GM23338 (cell line): ENCODE measurements at regions not wholly inside any gene's neighbourhood (a gene's known extent, or its start where the extent isn't known, plus 50 kb on each side); places are given as distances from the start of the nearest gene placed in this dataset.

Experiments used
- ATAC-seq: fragments of 200-7000 bp; cut with Tn5 transposase; 3 replicates; pipeline ENCODE4 v1.9.1; 2020
- DNase-seq: peaks from one replicate; pipeline ENCODE4 v3.0.0-alpha.2; 2015; ENCODE audit warnings: low spot score
- H2AFZ ChIP-seq: fragments of 200-600 bp; sonication (generic); 2 replicates; pipeline ENCODE4 v1.8.0; 2016; ENCODE audit warnings: antibody characterized with exemption, mild to moderate bottlenecking, moderate library complexity
- H3F3A ChIP-seq: fragments of 200-600 bp; sonication (generic); replicated peaks from 2 replicates; pipeline ENCODE4 v1.8.0; 2017; ENCODE audit warnings: antibody characterized with exemption, mixed run types, low read depth
- H3K27ac ChIP-seq: fragments of 200-600 bp; sonication (generic); 2 replicates; pipeline ENCODE4 v1.6.1; 2016; ENCODE audit warnings: low read depth
- H3K27me3 ChIP-seq: fragments of 200-600 bp; sonication (generic); 2 replicates; pipeline ENCODE4 v1.8.0; 2016; ENCODE audit warnings: mild to moderate bottlenecking, mixed run types, moderate library complexity; ENCODE audit not compliant: insufficient read depth
- H3K36me3 ChIP-seq: fragments of 200-600 bp; sonication (generic); 2 replicates; pipeline ENCODE4 v1.8.0; 2016; ENCODE audit warnings: mild to moderate bottlenecking; ENCODE audit not compliant: insufficient read depth
- H3K4me1 ChIP-seq: fragments of 200-600 bp; sonication (generic); 2 replicates; pipeline ENCODE4 v1.8.0; 2016; ENCODE audit warnings: mild to moderate bottlenecking, moderate library complexity; ENCODE audit not compliant: insufficient read depth
- H3K4me2 ChIP-seq: fragments of 200-600 bp; sonication (generic); 2 replicates; pipeline ENCODE4 v1.7.1; 2017; ENCODE audit warnings: mixed run types
- H3K4me3 ChIP-seq: fragments of 200-600 bp; sonication (generic); 2 replicates; pipeline ENCODE4 v1.6.1; 2016; ENCODE audit warnings: mixed run types
- H3K79me2 ChIP-seq: fragments of 200-600 bp; sonication (generic); replicated peaks from 2 replicates; pipeline ENCODE4 v1.8.0; 2017; ENCODE audit warnings: mild to moderate bottlenecking; ENCODE audit not compliant: insufficient read depth
- H3K9me2 ChIP-seq: fragments of 200-600 bp; sonication (generic); 2 replicates; pipeline ENCODE4 v1.8.0; 2017; ENCODE audit not compliant: insufficient read depth
- H4K20me1 ChIP-seq: fragments of 200-600 bp; sonication (generic); replicated peaks from 2 replicates; pipeline ENCODE4 v1.8.0; 2017; ENCODE audit warnings: mild to moderate bottlenecking; ENCODE audit not compliant: insufficient read depth
- H3K27ac Mint-ChIP-seq: 2 replicates; pipeline ENCODE4 v1.8.0; 2020; ENCODE audit warnings: inconsistent platforms, mild to moderate bottlenecking, moderate library complexity, mixed read lengths
- H3K27me3 Mint-ChIP-seq: 3 replicates; pipeline ENCODE4 v1.8.0; 2022; ENCODE audit warnings: low read depth, mild to moderate bottlenecking, moderate library complexity, mixed read lengths, inconsistent platforms; ENCODE audit not compliant: insufficient read depth, poor library complexity
- H3K36me3 Mint-ChIP-seq: 3 replicates; pipeline ENCODE4 v1.8.0; 2021; ENCODE audit warnings: low read depth, mild to moderate bottlenecking, inconsistent platforms, moderate library complexity, mixed read lengths
- H3K4me1 Mint-ChIP-seq: 3 replicates; pipeline ENCODE4 v1.8.0; 2020; ENCODE audit warnings: mild to moderate bottlenecking, inconsistent platforms, mixed read lengths
- H3K4me3 Mint-ChIP-seq: 3 replicates; pipeline ENCODE4 v1.8.0; 2021; ENCODE audit warnings: moderate library complexity, mild to moderate bottlenecking, inconsistent platforms, mixed read lengths
- H3K9me3 Mint-ChIP-seq: 3 replicates; pipeline ENCODE4 v1.8.0; 2020; ENCODE audit warnings: moderate library complexity, mild to moderate bottlenecking, inconsistent platforms, mixed read lengths
- CREB1 ChIP-seq: fragments of 250-450 bp; sonication (Bioruptor Pico); IDR thresholded peaks from 2 replicates; pipeline ENCODE4 v1.5.0; 2020; ENCODE audit warnings: low read depth, mild to moderate bottlenecking, moderate library complexity
- EZH2 ChIP-seq: fragments of 200-600 bp; sonication (generic); IDR thresholded peaks from one replicate; pipeline ENCODE4 v1.8.0; 2017; ENCODE audit warnings: antibody characterized with exemption, mild to moderate bottlenecking, low read depth; ENCODE audit not compliant: unreplicated experiment
- EZH2phosphoT487 ChIP-seq: fragments of 200-600 bp; sonication (generic); IDR thresholded peaks from one replicate; pipeline ENCODE4 v1.8.1; 2018; ENCODE audit warnings: antibody characterized with exemption; ENCODE audit not compliant: unreplicated experiment
- JUNB ChIP-seq: IDR thresholded peaks from one replicate; pipeline ENCODE4 v1.6.1; 2016; ENCODE audit warnings: antibody characterized with exemption; ENCODE audit not compliant: unreplicated experiment
- NANOG ChIP-seq: IDR thresholded peaks from 2 replicates; pipeline ENCODE4 v1.6.1; 2016; ENCODE audit warnings: antibody characterized with exemption, borderline replicate concordance
- POLR2AphosphoS5 ChIP-seq: IDR thresholded peaks from 2 replicates; pipeline ENCODE4 v1.6.1; 2016; ENCODE audit warnings: antibody characterized with exemption, low read depth
- ZNF114 ChIP-seq: fragments of 250-450 bp; sonication (Bioruptor Pico); IDR thresholded peaks from 2 replicates; pipeline ENCODE4 v1.5.0; 2020; ENCODE audit warnings: mild to moderate bottlenecking, moderate library complexity
- TF ChIP-seq, protein P1 (sequence below): IDR thresholded peaks from 2 replicates; pipeline ENCODE4 v1.6.1; 2016; ENCODE audit warnings: antibody characterized with exemption
- TF ChIP-seq, protein P2 (sequence below): IDR thresholded peaks from one replicate; pipeline ENCODE4 v1.6.1; 2018; ENCODE audit warnings: antibody characterized with exemption; ENCODE audit not compliant: unreplicated experiment

DNA sequence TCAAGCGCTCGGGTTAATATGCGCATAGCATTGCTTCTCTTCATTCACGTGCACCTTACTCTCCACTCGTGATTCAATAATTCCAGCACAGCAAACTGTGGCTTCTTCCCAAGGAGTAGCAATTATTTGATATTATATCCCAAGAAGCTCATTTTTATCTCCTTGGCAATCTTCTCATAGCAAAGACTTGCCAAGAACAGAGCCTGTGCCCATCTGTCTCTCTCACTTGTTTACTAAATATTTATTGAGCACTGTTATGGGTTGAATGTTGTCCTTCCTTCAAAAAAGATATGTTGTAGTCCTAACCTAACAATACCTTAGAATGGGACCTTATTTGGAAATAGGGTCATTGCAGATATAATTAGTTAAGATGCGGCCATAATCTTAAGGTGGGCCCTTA, 233.7 kb downstream of the TFCP2L1 start:
- Histone ChIP-seq H3K27me3 (no peaks in the 10 kb centered on the region), H4K20me1 (no peaks in the 10 kb centered on the region), H3K9me2 (no peaks in the 10 kb centered on the region; the same call in 1 of the 2 replicates), H3K27ac (no peak overlapping the region), H3F3A (no peaks in the 10 kb centered on the region), H3K79me2 (no peaks in the 10 kb centered on the region), H3K4me1 (no peaks in the 10 kb centered on the region), H2AFZ (no peak overlapping the region), H3K4me3 (no peak overlapping the region), H3K36me3 (no peaks in the 10 kb centered on the region), H3K4me2 (no peak overlapping the region)
- TF ChIP-seq JUNB (no peak), NANOG (no peak), CREB1 (CRISPR knock-in tag) (no peak), ZNF114 (CRISPR knock-in tag) (no peak)
- TF ChIP-seq, protein P1, sequence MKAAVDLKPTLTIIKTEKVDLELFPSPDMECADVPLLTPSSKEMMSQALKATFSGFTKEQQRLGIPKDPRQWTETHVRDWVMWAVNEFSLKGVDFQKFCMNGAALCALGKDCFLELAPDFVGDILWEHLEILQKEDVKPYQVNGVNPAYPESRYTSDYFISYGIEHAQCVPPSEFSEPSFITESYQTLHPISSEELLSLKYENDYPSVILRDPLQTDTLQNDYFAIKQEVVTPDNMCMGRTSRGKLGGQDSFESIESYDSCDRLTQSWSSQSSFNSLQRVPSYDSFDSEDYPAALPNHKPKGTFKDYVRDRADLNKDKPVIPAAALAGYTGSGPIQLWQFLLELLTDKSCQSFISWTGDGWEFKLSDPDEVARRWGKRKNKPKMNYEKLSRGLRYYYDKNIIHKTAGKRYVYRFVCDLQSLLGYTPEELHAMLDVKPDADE: no peak
- Mint-ChIP-seq H3K27ac (no peak overlapping the region), H3K4me3 (no peak overlapping the region), H3K36me3 (no peaks in the 10 kb centered on the region; the same call in 2 of the 3 replicates), H3K4me1 (no peaks in the 10 kb centered on the region), H3K9me3 (peaks cover 9% of the 10 kb centered on the region; the same call in 2 of the 3 replicates), H3K27me3 (peaks cover 19% of the 10 kb centered on the region)
- ATAC-seq (no peak), DNase-seq (no peak)

DNA sequence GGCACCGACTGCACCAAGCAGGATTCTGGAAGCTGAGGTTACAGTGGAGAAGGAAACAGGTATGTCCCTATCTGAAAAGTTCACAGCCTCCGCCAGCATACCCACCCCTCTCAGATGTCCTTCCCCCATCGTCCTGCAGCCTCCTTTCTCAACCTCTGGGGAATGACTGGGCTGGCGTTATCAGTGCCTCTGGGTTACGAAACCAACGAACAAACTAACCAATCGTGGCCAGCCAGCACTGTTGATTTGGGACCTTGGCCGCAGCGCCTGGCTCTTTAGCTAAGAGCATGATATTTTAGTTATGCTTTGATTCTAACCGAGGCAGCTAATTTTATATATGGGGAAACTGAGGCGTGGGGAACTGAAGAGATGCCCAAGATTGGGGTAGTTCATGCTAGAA, 233.0 kb downstream of the TFCP2L1 start:
- H3K9me2 ChIP-seq: no peaks in the 10 kb centered on the region; the same call in 1 of the 2 replicates
- H3K4me3 ChIP-seq: no peak overlapping the region
- TF ChIP-seq POLR2AphosphoS5: no peak
- TF ChIP-seq JUNB: no peak
- TF ChIP-seq, protein P2, sequence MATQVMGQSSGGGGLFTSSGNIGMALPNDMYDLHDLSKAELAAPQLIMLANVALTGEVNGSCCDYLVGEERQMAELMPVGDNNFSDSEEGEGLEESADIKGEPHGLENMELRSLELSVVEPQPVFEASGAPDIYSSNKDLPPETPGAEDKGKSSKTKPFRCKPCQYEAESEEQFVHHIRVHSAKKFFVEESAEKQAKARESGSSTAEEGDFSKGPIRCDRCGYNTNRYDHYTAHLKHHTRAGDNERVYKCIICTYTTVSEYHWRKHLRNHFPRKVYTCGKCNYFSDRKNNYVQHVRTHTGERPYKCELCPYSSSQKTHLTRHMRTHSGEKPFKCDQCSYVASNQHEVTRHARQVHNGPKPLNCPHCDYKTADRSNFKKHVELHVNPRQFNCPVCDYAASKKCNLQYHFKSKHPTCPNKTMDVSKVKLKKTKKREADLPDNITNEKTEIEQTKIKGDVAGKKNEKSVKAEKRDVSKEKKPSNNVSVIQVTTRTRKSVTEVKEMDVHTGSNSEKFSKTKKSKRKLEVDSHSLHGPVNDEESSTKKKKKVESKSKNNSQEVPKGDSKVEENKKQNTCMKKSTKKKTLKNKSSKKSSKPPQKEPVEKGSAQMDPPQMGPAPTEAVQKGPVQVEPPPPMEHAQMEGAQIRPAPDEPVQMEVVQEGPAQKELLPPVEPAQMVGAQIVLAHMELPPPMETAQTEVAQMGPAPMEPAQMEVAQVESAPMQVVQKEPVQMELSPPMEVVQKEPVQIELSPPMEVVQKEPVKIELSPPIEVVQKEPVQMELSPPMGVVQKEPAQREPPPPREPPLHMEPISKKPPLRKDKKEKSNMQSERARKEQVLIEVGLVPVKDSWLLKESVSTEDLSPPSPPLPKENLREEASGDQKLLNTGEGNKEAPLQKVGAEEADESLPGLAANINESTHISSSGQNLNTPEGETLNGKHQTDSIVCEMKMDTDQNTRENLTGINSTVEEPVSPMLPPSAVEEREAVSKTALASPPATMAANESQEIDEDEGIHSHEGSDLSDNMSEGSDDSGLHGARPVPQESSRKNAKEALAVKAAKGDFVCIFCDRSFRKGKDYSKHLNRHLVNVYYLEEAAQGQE: no peak
- no peak for TF ChIP-seq EZH2phosphoT487
- TF ChIP-seq, protein P1: no peak
- TF ChIP-seq EZH2: no peak
- H3K4me1 Mint-ChIP-seq: no peaks in the 10 kb centered on the region
- no peak for ATAC-seq
- no peaks in the 10 kb centered on the region for H4K20me1 ChIP-seq
- no peaks in the 10 kb centered on the region for H3K36me3 ChIP-seq
- H3K79me2 ChIP-seq: no peaks in the 10 kb centered on the region
- peaks cover 9% of the 10 kb centered on the region; the same call in 2 of the 3 replicates for H3K9me3 Mint-ChIP-seq
- no peak overlapping the region for H3K27ac Mint-ChIP-seq
- H3K4me3 Mint-ChIP-seq: no peak overlapping the region
- no peak for DNase-seq
- H3K36me3 Mint-ChIP-seq: no peaks in the 10 kb centered on the region; the same call in 2 of the 3 replicates
- H3K27me3 ChIP-seq: no peaks in the 10 kb centered on the region
- H3K27ac ChIP-seq: no peak overlapping the region
- H3K27me3 Mint-ChIP-seq: peaks cover 19% of the 10 kb centered on the region
- no peak overlapping the region for H2AFZ ChIP-seq
- H3F3A ChIP-seq: no peaks in the 10 kb centered on the region
- H3K4me2 ChIP-seq: no peak overlapping the region
- no peaks in the 10 kb centered on the region for H3K4me1 ChIP-seq
